Endothelial cell of umbilical vein (primary cell): ENCODE measurements at regions not wholly inside any gene's neighbourhood (a gene's known extent, or its start where the extent isn't known, plus 50 kb on each side); places are given as distances from the start of the nearest gene placed in this dataset.

Source experiments
- BruUV-seq: library from RNA; stranded (reverse); fragments of 400-500 nt; replicated peaks from 2 replicates; lab custom pipeline; 2021; lab: Mats Ljungman, UMichigan
- CTCF ChIA-PET: fragments of 300-600, 350-600 bp; sonication (Branson Sonifier 250); formaldehyde crosslinking; loops from one replicate; lab custom pipeline; 2021; ENCODE audit warnings: antibody characterized with exemption, inconsistent platforms; lab: Charles Lee
- POLR2A ChIA-PET: fragments of 300-600, 350-600 bp; sonication (Branson Sonifier 250); formaldehyde crosslinking; loops from one replicate; lab custom pipeline; 2021; ENCODE audit warnings: antibody characterized with exemption, inconsistent platforms; lab: Charles Lee
- DNase-seq: peaks from one replicate; pipeline ENCODE4 v3.0.0-alpha.2; 2011; ENCODE audit warnings: low read depth, low spot score
- FAIRE-seq: peaks from 2 replicates; lab custom pipeline; 2011; peaks lifted over from hg19 to GRCh38; lab: Jason Lieb, UNC
- H2AFZ ChIP-seq: 2 replicates; pipeline ENCODE4 v1.6.0; 2012; ENCODE audit warnings: low read depth, low read length, control low read depth, inconsistent platforms
- H3K27ac ChIP-seq: 2 replicates; pipeline ENCODE4 v1.5.1; 2011; ENCODE audit warnings: low read depth, mild to moderate bottlenecking, control low read depth, low read length, moderate library complexity; ENCODE audit not compliant: insufficient read depth
- H3K27me3 ChIP-seq, 2 experiments: 2 replicates each; pipeline versions ENCODE4 v1.6.0 to v1.6.1; 2011; ENCODE audit warnings: low read length in 2 of 2, mixed read lengths in 1 of 2; ENCODE audit not compliant: control insufficient read depth in 2 of 2, insufficient read depth in 2 of 2
- H3K36me3 ChIP-seq, 2 experiments: 2 replicates in 1 of 2; 3 replicates in 1 of 2; pipeline ENCODE4 v1.5.1; 2011; ENCODE audit warnings: low read length in 2 of 2, mild to moderate bottlenecking in 1 of 2, moderate library complexity in 1 of 2; ENCODE audit not compliant: control insufficient read depth in 2 of 2, insufficient read depth in 2 of 2; ENCODE audit errors: extremely low read depth in 1 of 2
- H3K4me1 ChIP-seq: 3 replicates; pipeline ENCODE4 v1.5.1; 2011; ENCODE audit warnings: mild to moderate bottlenecking, low read length; ENCODE audit not compliant: control insufficient read depth, insufficient read depth; ENCODE audit errors: extremely low read depth
- H3K4me2 ChIP-seq: 2 replicates; pipeline ENCODE4 v1.6.1; 2011; ENCODE audit warnings: low read length, control low read depth, mixed read lengths; ENCODE audit not compliant: insufficient read depth
- H3K4me3 ChIP-seq, 3 experiments: fragments of 200-600 bp in 1 of 3; sonication (generic), shearing (Covaris generic) in 1 of 3; replicated peaks in 1 of 3; 2 replicates each; pipeline ENCODE4 v1.5.1; 2011 to 2016; ENCODE audit warnings: control low read depth in 3 of 3, low read length in 3 of 3, mild to moderate bottlenecking in 2 of 3, inconsistent platforms in 1 of 3, low read depth in 1 of 3, moderate library complexity in 1 of 3; ENCODE audit not compliant: insufficient read depth in 1 of 3
- H3K79me2 ChIP-seq: 2 replicates; pipeline ENCODE4 v1.6.0; 2012; ENCODE audit warnings: low read length, inconsistent platforms; ENCODE audit not compliant: control insufficient read depth, insufficient read depth
- H3K9ac ChIP-seq: replicated peaks from 2 replicates; pipeline ENCODE3; 2011; ENCODE audit warnings: low read length, control low read depth; ENCODE audit not compliant: insufficient read depth; ENCODE audit errors: extremely low read depth
- H3K9me1 ChIP-seq: replicated peaks from 3 replicates; pipeline ENCODE4 v1.6.0; 2011; ENCODE audit warnings: mild to moderate bottlenecking, low read length; ENCODE audit not compliant: control insufficient read depth, insufficient read depth; ENCODE audit errors: extremely low read depth
- H3K9me3 ChIP-seq: replicated peaks from 2 replicates; pipeline ENCODE4 v1.5.1; 2012; ENCODE audit warnings: low read length, inconsistent platforms; ENCODE audit not compliant: control insufficient read depth, insufficient read depth
- H4K20me1 ChIP-seq: replicated peaks from 2 replicates; pipeline ENCODE3; 2011; ENCODE audit warnings: mild to moderate bottlenecking, low read length; ENCODE audit not compliant: control insufficient read depth, insufficient read depth; ENCODE audit errors: extremely low read depth
- CTCF ChIP-seq, 2 donors: IDR thresholded peaks; 1 replicate in 1 of 2; 2 replicates in 1 of 2; pipeline ENCODE4 v1.5.1; 2011; ENCODE audit warnings: low read length in 2 of 2, mild to moderate bottlenecking in 2 of 2, moderate library complexity in 2 of 2, control low read depth in 1 of 2, inconsistent platforms in 1 of 2, low read depth in 1 of 2; ENCODE audit not compliant: insufficient read depth in 1 of 2; ENCODE audit errors: extremely low read depth in 1 of 2
- EZH2 ChIP-seq: IDR thresholded peaks from 2 replicates; pipeline ENCODE4 v1.6.1; 2012; ENCODE audit warnings: borderline replicate concordance, low read depth, mild to moderate bottlenecking, moderate library complexity, low read length, inconsistent platforms; ENCODE audit not compliant: severe bottlenecking
- FOS ChIP-seq: IDR thresholded peaks from 2 replicates; pipeline ENCODE4 v1.6.1; 2011; ENCODE audit warnings: mild to moderate bottlenecking, low read length, moderate library complexity, borderline replicate concordance; ENCODE audit not compliant: insufficient read depth
- GATA2 ChIP-seq: IDR thresholded peaks from 2 replicates; pipeline ENCODE4 v1.7.0; 2011; ENCODE audit warnings: low read depth, mild to moderate bottlenecking, moderate library complexity, mixed read lengths, low read length; ENCODE audit not compliant: insufficient read length, insufficient read depth
- JUN ChIP-seq: IDR thresholded peaks from 2 replicates; pipeline ENCODE4 v1.6.1; 2011; ENCODE audit warnings: borderline replicate concordance, low read depth; ENCODE audit not compliant: insufficient read length, insufficient read depth
- MAX ChIP-seq: IDR thresholded peaks from 2 replicates; pipeline ENCODE4 v1.6.1; 2011; ENCODE audit not compliant: insufficient read depth, insufficient read length
- MYC ChIP-seq: IDR thresholded peaks from one replicate; pipeline ENCODE4 v1.6.1; 2011; ENCODE audit warnings: mild to moderate bottlenecking, low read depth, low read length
- POLR2A ChIP-seq: IDR thresholded peaks from 2 replicates; pipeline ENCODE4 v1.6.1; 2012; ENCODE audit warnings: low read depth, mild to moderate bottlenecking, control low read depth, low read length
- POLR2AphosphoS5 ChIP-seq: IDR thresholded peaks from 2 replicates; pipeline ENCODE4 v1.6.1; 2012; ENCODE audit warnings: low read depth, mild to moderate bottlenecking, control low read depth, low read length, moderate library complexity; ENCODE audit not compliant: insufficient read depth
- dilution Hi-C: fragments of 300-500 bp; cut with MboI; formaldehyde crosslinking; loops from one replicate; pipeline ENCODE4 v1.15.0; 2019; ENCODE audit warnings: low sequenced_read_pairs; ENCODE audit not compliant: extremely low pct_ligation_motif_present
- intact Hi-C: fragments of 100-400 bp; cut with micrococcal nuclease; formaldehyde crosslinking; loops from one replicate; pipeline ENCODE4 v1.10.0; 2022

DNA sequence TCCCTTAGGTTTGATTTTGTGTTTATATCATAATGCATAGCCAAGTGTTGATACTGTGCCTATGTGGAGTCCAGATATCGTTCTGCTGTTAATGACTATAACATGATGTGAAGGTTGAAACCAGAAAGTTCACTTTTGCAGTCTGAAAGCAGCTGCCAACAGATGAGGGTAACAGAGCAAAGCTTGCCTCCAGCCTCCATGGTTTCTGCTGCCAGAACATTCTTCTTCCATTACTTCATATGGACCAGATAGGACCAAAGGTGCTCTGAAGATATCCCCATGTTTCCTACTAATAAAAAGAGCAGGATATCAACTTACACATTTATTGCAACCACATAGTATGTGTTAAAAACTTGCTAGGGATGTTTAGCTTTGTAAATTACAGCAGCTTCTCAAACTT is 394.1 kb downstream of the SPRY1 start:
- no peaks in the 10 kb centered on the region for H3K4me1 ChIP-seq
- DNase-seq, result no peak
- H3K4me3 ChIP-seq, result no peak overlapping the region
- no peaks in the 10 kb centered on the region for H3K27me3 ChIP-seq
- H4K20me1 ChIP-seq, result no peaks in the 10 kb centered on the region
- TF ChIP-seq JUN (no peak), MAX (no peak), MYC (no peak), CTCF (IDR thresholded peaks at IDR 0.05; ENCODE audit: extremely low read depth in 1 of 2, insufficient read depth in 1 of 2, low read depth in 1 of 2, low read length in 2 of 2) (no peak), FOS (no peak), EZH2 (no peak), POLR2A (no peak), GATA2 (no peak), POLR2AphosphoS5 (no peak)
- no peak for FAIRE-seq
- H3K36me3 ChIP-seq, result no peaks in the 10 kb centered on the region
- no peaks in the 10 kb centered on the region for H3K79me2 ChIP-seq
- no peak overlapping the region for H3K27ac ChIP-seq
- no peaks in the 10 kb centered on the region for H3K9me1 ChIP-seq
- dilution Hi-C loops (no loop called here), intact Hi-C loops (no loop called here)
- no peak overlapping the region for H3K9ac ChIP-seq
- ChIA-PET POLR2A (no interaction called here), CTCF (interaction anchor here (1.0 kb wide), 1 partner anchor 18 kb away, joined by 5 read pairs; no protein-coding TSS in a partner anchor)
- no TSS peak for BruUV-seq
- H3K4me2 ChIP-seq, result no peak overlapping the region
- no peak overlapping the region for H2AFZ ChIP-seq
- no peaks in the 10 kb centered on the region for H3K9me3 ChIP-seq
